Upper lobe of left lung (tissue), 4 donors: ENCODE measurements at regions not wholly inside any gene's neighbourhood (a gene's known extent, or its start where the extent isn't known, plus 50 kb on each side); places are given as distances from the start of the nearest gene placed in this dataset.

ENCODE experiments used
- EP300 ChIP-seq, 4 donors: sonication (generic); formaldehyde crosslinking; IDR thresholded peaks; one replicate each; pipeline ENCODE4 v1.5.1; 2017; ENCODE audit warnings: antibody characterized with exemption in 4 of 4, control low read depth in 2 of 4
- POLR2A ChIP-seq, 4 donors: fragments of 450-650 bp; IDR thresholded peaks; one replicate each; pipeline ENCODE4 v1.5.1; 2016 to 2017; ENCODE audit warnings: antibody characterized with exemption in 4 of 4, mild to moderate bottlenecking in 2 of 4
- POLR2AphosphoS5 ChIP-seq, 2 donors: sonication (generic); formaldehyde crosslinking; IDR thresholded peaks; one replicate each; pipeline ENCODE4 v1.5.1; 2017; ENCODE audit warnings: antibody characterized with exemption in 2 of 2
- TF ChIP-seq, protein P1 (sequence below), 6 experiments: fragments of 450-650 bp in 4 of 6; fragments of 200-600 bp in 2 of 6; sonication (generic) in 2 of 6; IDR thresholded peaks; one replicate each; pipeline ENCODE4 v1.5.1; 2016 to 2019; ENCODE audit warnings: antibody characterized with exemption in 6 of 6

DNA sequence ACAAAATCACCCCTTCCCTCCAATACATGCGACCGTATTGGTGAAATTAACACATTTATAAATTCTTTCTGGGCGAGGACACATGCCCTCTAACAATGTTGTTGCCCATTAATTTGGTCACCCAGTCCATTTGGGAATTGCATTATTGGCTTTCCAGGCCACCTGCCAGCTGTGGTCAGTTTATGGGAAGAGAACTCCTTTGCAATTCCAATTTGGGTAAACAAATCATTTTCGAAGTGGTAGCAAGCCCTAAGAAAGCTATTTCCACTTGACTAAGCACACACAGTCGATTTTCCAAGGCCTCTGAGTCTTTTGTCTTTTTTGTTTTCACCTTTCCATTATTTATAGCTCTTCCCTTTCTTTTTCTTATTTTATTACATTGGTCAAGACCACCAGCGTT lies 362.3 kb upstream of the RGMA start:
- TF ChIP-seq, protein P1, sequence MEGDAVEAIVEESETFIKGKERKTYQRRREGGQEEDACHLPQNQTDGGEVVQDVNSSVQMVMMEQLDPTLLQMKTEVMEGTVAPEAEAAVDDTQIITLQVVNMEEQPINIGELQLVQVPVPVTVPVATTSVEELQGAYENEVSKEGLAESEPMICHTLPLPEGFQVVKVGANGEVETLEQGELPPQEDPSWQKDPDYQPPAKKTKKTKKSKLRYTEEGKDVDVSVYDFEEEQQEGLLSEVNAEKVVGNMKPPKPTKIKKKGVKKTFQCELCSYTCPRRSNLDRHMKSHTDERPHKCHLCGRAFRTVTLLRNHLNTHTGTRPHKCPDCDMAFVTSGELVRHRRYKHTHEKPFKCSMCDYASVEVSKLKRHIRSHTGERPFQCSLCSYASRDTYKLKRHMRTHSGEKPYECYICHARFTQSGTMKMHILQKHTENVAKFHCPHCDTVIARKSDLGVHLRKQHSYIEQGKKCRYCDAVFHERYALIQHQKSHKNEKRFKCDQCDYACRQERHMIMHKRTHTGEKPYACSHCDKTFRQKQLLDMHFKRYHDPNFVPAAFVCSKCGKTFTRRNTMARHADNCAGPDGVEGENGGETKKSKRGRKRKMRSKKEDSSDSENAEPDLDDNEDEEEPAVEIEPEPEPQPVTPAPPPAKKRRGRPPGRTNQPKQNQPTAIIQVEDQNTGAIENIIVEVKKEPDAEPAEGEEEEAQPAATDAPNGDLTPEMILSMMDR (IDR thresholded peaks at IDR 0.05), result no peak
- no peak for TF ChIP-seq POLR2AphosphoS5 (IDR thresholded peaks at IDR 0.05)
- TF ChIP-seq POLR2A (IDR thresholded peaks at IDR 0.05), result no peak
- TF ChIP-seq EP300 (IDR thresholded peaks at IDR 0.05), result no peak
